ENCODE measurements at regions not wholly inside any gene's neighbourhood (a gene's known extent, or its start where the extent isn't known, plus 50 kb on each side); places are given as distances from the start of the nearest gene placed in this dataset.

- TF ChIP-seq POLR2A (IDR thresholded peaks at IDR 0.05; ENCODE audit: control extremely low read depth in 1 of 2, low read depth in 2 of 2, low read length in 2 of 2) (no peak), ASH2L (IDR thresholded peaks at IDR 0.05; ENCODE audit: low read length) (no peak), EZH2 (IDR thresholded peaks at IDR 0.05; ENCODE audit: low read depth, low read length, severe bottlenecking) (no peak), MAFK (IDR thresholded peaks at IDR 0.05; ENCODE audit: low read depth, low read length) (no peak), NRF1 (IDR thresholded peaks at IDR 0.05; ENCODE audit: low read depth, low read length) (no peak), GTF2F1 (IDR thresholded peaks at IDR 0.05; ENCODE audit: borderline replicate concordance, low read depth, low read length) (no peak), SIN3A (conservative IDR thresholded peaks at IDR 0.05 in 1 of 2, IDR thresholded peaks at IDR 0.05 in 1 of 2; ENCODE audit: low read depth in 1 of 2, low read length in 2 of 2) (no peak), CHD1 (IDR thresholded peaks at IDR 0.05; ENCODE audit: low read depth, low read length) (no peak), TCF12 (IDR thresholded peaks at IDR 0.05; ENCODE audit: low read depth, low read length) (no peak), JUND (IDR thresholded peaks at IDR 0.05; ENCODE audit: low read length) (no peak)
These were observed 416.7 kb upstream of the CRIM1 start (continued) for GRCh38 chr2:35938838-35939237.

Data from H1 (cell line).